Gastroesophageal sphincter (tissue), 3 donors: ENCODE measurements at regions not wholly inside any gene's neighbourhood (a gene's known extent, or its start where the extent isn't known, plus 50 kb on each side); places are given as distances from the start of the nearest gene placed in this dataset.

Experiments
- EP300 ChIP-seq: sonication (generic); formaldehyde crosslinking; IDR thresholded peaks from one replicate; pipeline ENCODE4 v1.6.1; 2017; ENCODE audit warnings: antibody characterized with exemption, mild to moderate bottlenecking
- TF ChIP-seq, protein P1 (sequence below), 4 experiments: fragments of 200-600 bp in 2 of 4; fragments of 450-650 bp in 2 of 4; sonication (generic) in 1 of 4; IDR thresholded peaks; one replicate each; pipeline ENCODE4 v1.5.1; 2017 to 2019; ENCODE audit warnings: antibody characterized with exemption in 4 of 4, mild to moderate bottlenecking in 2 of 4, moderate library complexity in 2 of 4

DNA sequence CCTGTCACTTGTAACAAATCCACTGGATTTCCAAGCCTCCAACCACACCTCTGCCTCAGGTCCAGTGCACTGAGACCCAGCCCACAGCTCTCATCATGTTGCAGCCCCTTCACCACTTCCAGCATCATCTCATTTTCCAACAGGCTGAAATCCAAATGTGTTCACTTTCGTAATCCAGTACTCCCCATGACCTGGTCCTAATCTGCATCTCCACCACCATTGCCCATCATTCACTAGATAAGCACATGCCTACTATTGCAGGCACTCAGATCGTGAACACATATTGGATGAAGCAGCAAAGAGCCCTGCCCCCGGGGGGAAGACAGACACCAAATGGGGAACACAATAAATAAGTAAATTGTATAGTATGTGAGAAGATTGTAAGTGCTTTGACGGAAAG is 76.1 kb upstream of the INSIG1 start:
- TF ChIP-seq, protein P1, sequence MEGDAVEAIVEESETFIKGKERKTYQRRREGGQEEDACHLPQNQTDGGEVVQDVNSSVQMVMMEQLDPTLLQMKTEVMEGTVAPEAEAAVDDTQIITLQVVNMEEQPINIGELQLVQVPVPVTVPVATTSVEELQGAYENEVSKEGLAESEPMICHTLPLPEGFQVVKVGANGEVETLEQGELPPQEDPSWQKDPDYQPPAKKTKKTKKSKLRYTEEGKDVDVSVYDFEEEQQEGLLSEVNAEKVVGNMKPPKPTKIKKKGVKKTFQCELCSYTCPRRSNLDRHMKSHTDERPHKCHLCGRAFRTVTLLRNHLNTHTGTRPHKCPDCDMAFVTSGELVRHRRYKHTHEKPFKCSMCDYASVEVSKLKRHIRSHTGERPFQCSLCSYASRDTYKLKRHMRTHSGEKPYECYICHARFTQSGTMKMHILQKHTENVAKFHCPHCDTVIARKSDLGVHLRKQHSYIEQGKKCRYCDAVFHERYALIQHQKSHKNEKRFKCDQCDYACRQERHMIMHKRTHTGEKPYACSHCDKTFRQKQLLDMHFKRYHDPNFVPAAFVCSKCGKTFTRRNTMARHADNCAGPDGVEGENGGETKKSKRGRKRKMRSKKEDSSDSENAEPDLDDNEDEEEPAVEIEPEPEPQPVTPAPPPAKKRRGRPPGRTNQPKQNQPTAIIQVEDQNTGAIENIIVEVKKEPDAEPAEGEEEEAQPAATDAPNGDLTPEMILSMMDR (IDR thresholded peaks at IDR 0.05) = no peak
- TF ChIP-seq EP300 = no peak
